IPS-18a (cell line): ENCODE measurements at regions not wholly inside any gene's neighbourhood (a gene's known extent, or its start where the extent isn't known, plus 50 kb on each side); places are given as distances from the start of the nearest gene placed in this dataset.

Experiments used
- H3K27ac ChIP-seq: one replicate; pipeline ENCODE4 v1.5.1; 2013; ENCODE audit warnings: low read length
- H3K27me3 ChIP-seq: one replicate; pipeline ENCODE4 v1.6.1; 2013; ENCODE audit warnings: mild to moderate bottlenecking, low read length; ENCODE audit not compliant: control insufficient read depth, insufficient read depth
- H3K36me3 ChIP-seq: one replicate; pipeline ENCODE4 v1.6.1; 2013; ENCODE audit warnings: low read depth, low read length; ENCODE audit not compliant: control insufficient read depth
- H3K4me1 ChIP-seq: one replicate; pipeline ENCODE4 v1.6.1; 2013; ENCODE audit warnings: low read depth, low read length; ENCODE audit not compliant: control insufficient read depth
- H3K4me3 ChIP-seq: one replicate; pipeline ENCODE4 v1.5.1; 2013; ENCODE audit warnings: low read length
- H3K9ac ChIP-seq: one replicate; pipeline ENCODE4 v1.6.1; 2013; ENCODE audit warnings: mild to moderate bottlenecking, low read length, moderate library complexity
- H3K9me3 ChIP-seq: one replicate; pipeline ENCODE4 v1.6.1; 2013; ENCODE audit warnings: low read depth, low read length; ENCODE audit not compliant: control insufficient read depth

GRCh38 chr19:29273000-29273640 lies 60.2 kb upstream of the UQCRFS1 start:
- H3K27me3 ChIP-seq: no peaks in the 10 kb centered on the region
- H3K4me1 ChIP-seq: peaks cover 9% of the 10 kb centered on the region
- H3K9me3 ChIP-seq: no peaks in the 10 kb centered on the region
- no peak overlapping the region for H3K4me3 ChIP-seq
- H3K27ac ChIP-seq: no peak overlapping the region
- no peaks in the 10 kb centered on the region for H3K36me3 ChIP-seq
- no peak overlapping the region for H3K9ac ChIP-seq

GRCh38 chr19:29275266-29275665 lies 62.3 kb upstream of the UQCRFS1 start:
- Histone ChIP-seq H3K36me3 (no peaks in the 10 kb centered on the region), H3K27ac (no peak overlapping the region), H3K9ac (no peak overlapping the region), H3K27me3 (no peaks in the 10 kb centered on the region), H3K9me3 (no peaks in the 10 kb centered on the region), H3K4me3 (no peak overlapping the region), H3K4me1 (no peaks in the 10 kb centered on the region)

GRCh38 chr19:29277102-29277501 lies 64.2 kb upstream of the UQCRFS1 start:
- Histone ChIP-seq H3K9ac (no peak overlapping the region), H3K27me3 (no peaks in the 10 kb centered on the region), H3K27ac (no peak overlapping the region), H3K9me3 (no peaks in the 10 kb centered on the region), H3K4me3 (no peak overlapping the region), H3K36me3 (no peaks in the 10 kb centered on the region), H3K4me1 (no peaks in the 10 kb centered on the region)

- Histone ChIP-seq H3K36me3 (no peaks in the 10 kb centered on the region), H3K9me3 (no peaks in the 10 kb centered on the region), H3K9ac (no peak overlapping the region), H3K27ac (no peak overlapping the region), H3K27me3 (no peaks in the 10 kb centered on the region), H3K4me1 (no peaks in the 10 kb centered on the region), H3K4me3 (no peak overlapping the region)
Measured at GRCh38 chr19:29278716-29279115, 65.8 kb upstream of the UQCRFS1 start.

- Histone ChIP-seq H3K9ac (no peak overlapping the region), H3K36me3 (no peaks in the 10 kb centered on the region), H3K9me3 (no peaks in the 10 kb centered on the region), H3K4me3 (no peak overlapping the region), H3K4me1 (peaks cover 3% of the 10 kb centered on the region), H3K27me3 (no peaks in the 10 kb centered on the region), H3K27ac (no peak overlapping the region)
Measured at GRCh38 chr19:29283366-29283765, 70.4 kb upstream of the UQCRFS1 start.

- H3K9me3 ChIP-seq: no peaks in the 10 kb centered on the region
- H3K9ac ChIP-seq: no peak overlapping the region
- H3K4me3 ChIP-seq: no peak overlapping the region
- no peaks in the 10 kb centered on the region for H3K27me3 ChIP-seq
- H3K27ac ChIP-seq: no peak overlapping the region
- H3K4me1 ChIP-seq: peaks cover 3% of the 10 kb centered on the region
- H3K36me3 ChIP-seq: no peaks in the 10 kb centered on the region
Measured at GRCh38 chr19:29285187-29285687, 72.3 kb upstream of the UQCRFS1 start.

GRCh38 chr19:29285878-29286277 lies 72.9 kb upstream of the UQCRFS1 start:
- H3K4me3 ChIP-seq: no peak overlapping the region
- H3K9ac ChIP-seq: no peak overlapping the region
- H3K9me3 ChIP-seq: no peaks in the 10 kb centered on the region
- H3K27ac ChIP-seq: no peak overlapping the region
- no peaks in the 10 kb centered on the region for H3K36me3 ChIP-seq
- peaks cover 3% of the 10 kb centered on the region for H3K4me1 ChIP-seq
- no peaks in the 10 kb centered on the region for H3K27me3 ChIP-seq

- no peaks in the 10 kb centered on the region for H3K9me3 ChIP-seq
- H3K27ac ChIP-seq: no peak overlapping the region
- no peaks in the 10 kb centered on the region for H3K27me3 ChIP-seq
- H3K36me3 ChIP-seq: no peaks in the 10 kb centered on the region
- no peak overlapping the region for H3K9ac ChIP-seq
- H3K4me3 ChIP-seq: no peak overlapping the region
- H3K4me1 ChIP-seq: peaks cover 3% of the 10 kb centered on the region
Measured at GRCh38 chr19:29287061-29287460, 74.1 kb upstream of the UQCRFS1 start.

GRCh38 chr19:29288256-29288655 lies 75.3 kb upstream of the UQCRFS1 start:
- Histone ChIP-seq H3K9ac (no peak overlapping the region), H3K27ac (no peak overlapping the region), H3K27me3 (no peaks in the 10 kb centered on the region), H3K4me1 (peaks cover 3% of the 10 kb centered on the region), H3K4me3 (no peak overlapping the region), H3K9me3 (no peaks in the 10 kb centered on the region), H3K36me3 (no peaks in the 10 kb centered on the region)

GRCh38 chr19:29289020-29289419 lies 76.1 kb upstream of the UQCRFS1 start:
- H3K9me3 ChIP-seq: no peaks in the 10 kb centered on the region
- no peak overlapping the region for H3K4me3 ChIP-seq
- H3K27ac ChIP-seq: no peak overlapping the region
- H3K9ac ChIP-seq: no peak overlapping the region
- H3K27me3 ChIP-seq: no peaks in the 10 kb centered on the region
- H3K36me3 ChIP-seq: no peaks in the 10 kb centered on the region
- H3K4me1 ChIP-seq: peaks cover 3% of the 10 kb centered on the region

GRCh38 chr19:29290853-29291252 lies 77.9 kb upstream of the UQCRFS1 start:
- Histone ChIP-seq H3K27me3 (no peaks in the 10 kb centered on the region), H3K4me1 (no peaks in the 10 kb centered on the region), H3K4me3 (no peak overlapping the region)

GRCh38 chr19:29292153-29292552 lies 79.2 kb upstream of the UQCRFS1 start:
- Histone ChIP-seq H3K27ac (no peak overlapping the region), H3K4me1 (no peaks in the 10 kb centered on the region), H3K9ac (no peak overlapping the region), H3K36me3 (no peaks in the 10 kb centered on the region), H3K27me3 (no peaks in the 10 kb centered on the region), H3K9me3 (no peaks in the 10 kb centered on the region), H3K4me3 (no peak overlapping the region)

More at GRCh38 chr19:29290853-29291252, 77.9 kb upstream of the UQCRFS1 start:
- no peaks in the 10 kb centered on the region for H3K9me3 ChIP-seq
- H3K27ac ChIP-seq: no peak overlapping the region
- H3K36me3 ChIP-seq: no peaks in the 10 kb centered on the region
- H3K9ac ChIP-seq: no peak overlapping the region
